Neural progenitor cell (in vitro differentiated cells): ENCODE measurements at regions not wholly inside any gene's neighbourhood (a gene's known extent, or its start where the extent isn't known, plus 50 kb on each side); places are given as distances from the start of the nearest gene placed in this dataset.

Source experiments
- DNase-seq: peaks from one replicate; pipeline ENCODE4 v3.0.0-alpha.2; 2016; ENCODE audit warnings: low spot score
- H2AFZ ChIP-seq: fragments of 200-600 bp; sonication (generic); replicated peaks from 2 replicates; pipeline ENCODE4 v1.6.1; 2016; ENCODE audit warnings: antibody characterized with exemption
- H3F3A ChIP-seq: fragments of 200-600 bp; sonication (generic); 2 replicates; pipeline ENCODE4 v1.6.1; 2016; ENCODE audit warnings: antibody characterized with exemption, low read depth
- H3K27ac ChIP-seq: fragments of 200-600 bp; sonication (generic); 2 replicates; pipeline ENCODE4 v1.5.1; 2016; ENCODE audit warnings: mild to moderate bottlenecking
- H3K27me3 ChIP-seq: fragments of 200-600 bp; sonication (generic); 2 replicates; pipeline ENCODE4 v1.6.1; 2016; ENCODE audit warnings: mild to moderate bottlenecking, moderate library complexity
- H3K36me3 ChIP-seq: fragments of 200-600 bp; sonication (generic); 2 replicates; pipeline ENCODE4 v1.5.1; 2016
- H3K4me1 ChIP-seq: fragments of 200-600 bp; sonication (generic); 2 replicates; pipeline ENCODE4 v1.6.1; 2016; ENCODE audit warnings: mixed run types
- H3K4me2 ChIP-seq: fragments of 200-600 bp; sonication (generic); 2 replicates; pipeline ENCODE4 v1.6.1; 2016
- H3K4me3 ChIP-seq: fragments of 200-600 bp; sonication (generic); 2 replicates; pipeline ENCODE4 v1.5.1; 2016
- H3K79me2 ChIP-seq: fragments of 200-600 bp; sonication (generic); 2 replicates; pipeline ENCODE4 v1.6.1; 2016; ENCODE audit warnings: low read depth
- H3K9ac ChIP-seq: fragments of 200-600 bp; sonication (generic); 2 replicates; pipeline ENCODE4 v1.6.1; 2016
- H3K9me3 ChIP-seq: fragments of 200-600 bp; sonication (generic); 2 replicates; pipeline ENCODE4 v1.5.1; 2016; ENCODE audit warnings: low read depth
- H4K20me1 ChIP-seq: fragments of 200-600 bp; sonication (generic); 2 replicates; pipeline ENCODE4 v1.6.1; 2016; ENCODE audit warnings: low read depth
- H3K27ac Mint-ChIP-seq: 3 replicates; pipeline ENCODE4 v1.8.0; 2021; ENCODE audit warnings: mixed read lengths
- H3K27me3 Mint-ChIP-seq: 2 replicates; pipeline ENCODE4 v1.8.0; 2022; ENCODE audit warnings: low read depth, mild to moderate bottlenecking, inconsistent platforms, moderate library complexity, mixed read lengths; ENCODE audit not compliant: insufficient read depth
- H3K36me3 Mint-ChIP-seq: 3 replicates; pipeline ENCODE4 v1.8.0; 2021; ENCODE audit warnings: mixed read lengths
- H3K4me1 Mint-ChIP-seq: 3 replicates; pipeline ENCODE4 v1.8.0; 2021; ENCODE audit warnings: mixed read lengths
- H3K4me3 Mint-ChIP-seq: 3 replicates; pipeline ENCODE4 v1.8.0; 2021; ENCODE audit warnings: mild to moderate bottlenecking, moderate library complexity, mixed read lengths
- H3K9me3 Mint-ChIP-seq: 3 replicates; pipeline ENCODE4 v1.8.0; 2020; ENCODE audit warnings: mixed read lengths
- EZH2 ChIP-seq: fragments of 200-600 bp; sonication (generic); IDR thresholded peaks from 2 replicates; pipeline ENCODE4 v1.6.1; 2017; ENCODE audit warnings: antibody characterized with exemption, mild to moderate bottlenecking, moderate library complexity
- EZH2phosphoT487 ChIP-seq: fragments of 200-600 bp; sonication (generic); IDR thresholded peaks from 2 replicates; pipeline ENCODE4 v1.6.1; 2017; ENCODE audit warnings: antibody characterized with exemption
- TF ChIP-seq, protein P1 (sequence below): fragments of 200-600 bp; sonication (generic); IDR thresholded peaks from 2 replicates; pipeline ENCODE4 v1.5.1; 2017; ENCODE audit warnings: antibody characterized with exemption, mild to moderate bottlenecking

DNA sequence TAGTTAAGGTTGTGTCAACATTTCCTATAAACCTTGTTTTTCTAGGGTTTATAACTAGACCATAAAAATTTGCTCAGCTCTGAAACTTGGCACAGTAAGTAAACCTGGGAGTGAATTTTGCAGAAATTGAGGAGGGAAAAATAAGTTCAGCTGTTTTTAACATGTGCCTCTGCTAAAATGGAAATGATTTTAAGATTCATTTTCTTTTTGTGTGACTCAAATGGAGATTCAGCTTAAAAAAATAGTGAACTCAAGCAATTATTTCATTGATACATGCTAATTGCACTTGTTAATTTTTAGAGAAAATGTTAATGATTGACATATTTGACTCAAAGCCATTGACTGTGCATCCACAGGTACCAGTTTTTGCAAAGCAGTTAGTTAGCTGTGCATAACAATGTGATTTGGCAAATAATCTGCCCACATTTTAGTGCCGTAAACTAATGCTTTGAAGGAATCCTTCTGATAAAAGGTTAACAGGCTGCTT lies 68.5 kb upstream of the ZNF438 start:
- Histone ChIP-seq H3K9ac (no peak overlapping the region), H3K36me3 (no peaks in the 10 kb centered on the region), H3K4me1 (peaks cover 39% of the 10 kb centered on the region), H3F3A (no peaks in the 10 kb centered on the region), H3K27me3 (no peaks in the 10 kb centered on the region), H4K20me1 (no peaks in the 10 kb centered on the region), H3K9me3 (no peaks in the 10 kb centered on the region), H2AFZ (no peak overlapping the region), H3K4me2 (no peak overlapping the region), H3K27ac (no peak overlapping the region), H3K4me3 (no peak overlapping the region), H3K79me2 (no peaks in the 10 kb centered on the region)
- no peak overlapping the region for H3K27ac Mint-ChIP-seq
- TF ChIP-seq EZH2phosphoT487, result no peak
- TF ChIP-seq, protein P1, sequence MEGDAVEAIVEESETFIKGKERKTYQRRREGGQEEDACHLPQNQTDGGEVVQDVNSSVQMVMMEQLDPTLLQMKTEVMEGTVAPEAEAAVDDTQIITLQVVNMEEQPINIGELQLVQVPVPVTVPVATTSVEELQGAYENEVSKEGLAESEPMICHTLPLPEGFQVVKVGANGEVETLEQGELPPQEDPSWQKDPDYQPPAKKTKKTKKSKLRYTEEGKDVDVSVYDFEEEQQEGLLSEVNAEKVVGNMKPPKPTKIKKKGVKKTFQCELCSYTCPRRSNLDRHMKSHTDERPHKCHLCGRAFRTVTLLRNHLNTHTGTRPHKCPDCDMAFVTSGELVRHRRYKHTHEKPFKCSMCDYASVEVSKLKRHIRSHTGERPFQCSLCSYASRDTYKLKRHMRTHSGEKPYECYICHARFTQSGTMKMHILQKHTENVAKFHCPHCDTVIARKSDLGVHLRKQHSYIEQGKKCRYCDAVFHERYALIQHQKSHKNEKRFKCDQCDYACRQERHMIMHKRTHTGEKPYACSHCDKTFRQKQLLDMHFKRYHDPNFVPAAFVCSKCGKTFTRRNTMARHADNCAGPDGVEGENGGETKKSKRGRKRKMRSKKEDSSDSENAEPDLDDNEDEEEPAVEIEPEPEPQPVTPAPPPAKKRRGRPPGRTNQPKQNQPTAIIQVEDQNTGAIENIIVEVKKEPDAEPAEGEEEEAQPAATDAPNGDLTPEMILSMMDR, result no peak
- no peak for TF ChIP-seq EZH2
- H3K36me3 Mint-ChIP-seq, result no peaks in the 10 kb centered on the region
- DNase-seq, result no peak
- H3K9me3 Mint-ChIP-seq, result no peaks in the 10 kb centered on the region
- H3K27me3 Mint-ChIP-seq, result no peaks in the 10 kb centered on the region
- H3K4me3 Mint-ChIP-seq, result no peak overlapping the region
- peaks cover 9% of the 10 kb centered on the region for H3K4me1 Mint-ChIP-seq

DNA sequence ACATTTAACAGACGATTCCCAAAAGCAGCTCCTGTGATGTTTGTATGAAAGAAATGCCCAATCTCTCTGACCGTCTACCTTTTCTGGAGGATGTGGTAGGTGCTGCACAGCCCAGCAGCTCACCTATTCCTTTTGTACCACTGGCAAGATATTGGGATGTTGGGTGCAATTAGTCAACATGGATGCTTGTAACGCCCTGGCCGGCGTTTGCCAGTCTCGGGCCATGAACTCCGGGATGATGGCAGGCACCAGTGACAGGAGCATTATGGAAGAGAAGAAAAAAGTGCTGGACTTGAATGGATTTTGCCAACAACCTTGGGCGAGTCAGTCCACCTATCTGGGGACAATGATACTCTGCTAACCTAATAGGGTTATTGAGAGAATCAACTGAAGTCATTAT lies 69.0 kb upstream of the ZNF438 start:
- peaks cover 11% of the 10 kb centered on the region for H3K4me1 Mint-ChIP-seq
- peaks cover 3% of the 10 kb centered on the region for H3F3A ChIP-seq
- no peaks in the 10 kb centered on the region for H3K79me2 ChIP-seq
- no peak overlapping the region for H3K4me2 ChIP-seq
- no peaks in the 10 kb centered on the region for H3K36me3 Mint-ChIP-seq
- peaks cover 43% of the 10 kb centered on the region for H3K4me1 ChIP-seq
- H3K27ac ChIP-seq, result no peak overlapping the region
- H3K27me3 ChIP-seq, result no peaks in the 10 kb centered on the region
- no peak overlapping the region for H3K9ac ChIP-seq
- no peak for DNase-seq
- no peaks in the 10 kb centered on the region for H3K27me3 Mint-ChIP-seq
- no peaks in the 10 kb centered on the region for H3K9me3 ChIP-seq
- no peaks in the 10 kb centered on the region for H4K20me1 ChIP-seq
- H2AFZ ChIP-seq, result no peak overlapping the region
- no peaks in the 10 kb centered on the region for H3K36me3 ChIP-seq
- no peak overlapping the region for H3K27ac Mint-ChIP-seq
- H3K4me3 Mint-ChIP-seq, result no peak overlapping the region
- H3K9me3 Mint-ChIP-seq, result no peaks in the 10 kb centered on the region
- H3K4me3 ChIP-seq, result no peak overlapping the region
- TF ChIP-seq EZH2phosphoT487 (no peak), EZH2 (no peak)
- TF ChIP-seq, protein P1, result no peak

DNA sequence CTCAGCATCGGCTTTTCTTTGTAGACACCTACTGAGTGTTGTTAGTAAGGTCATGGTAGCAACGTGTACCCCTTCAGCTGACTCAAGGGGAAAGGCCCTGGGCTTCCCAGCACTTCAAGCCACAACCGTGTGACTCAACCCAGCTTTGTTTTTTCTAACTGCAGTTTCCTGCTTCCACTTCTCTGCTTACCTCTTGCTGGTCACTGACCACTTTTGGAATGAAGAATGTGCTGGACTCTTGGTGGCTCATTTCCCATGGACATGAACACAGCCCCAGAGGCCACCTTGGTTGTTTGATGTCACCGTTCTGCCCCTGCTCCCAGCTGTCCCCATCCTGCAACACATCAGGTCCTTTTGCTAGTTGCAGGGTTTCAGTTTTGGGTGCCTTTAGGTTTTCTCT lies 69.5 kb upstream of the ZNF438 start:
- H3K36me3 Mint-ChIP-seq, result no peaks in the 10 kb centered on the region
- H3K27ac Mint-ChIP-seq, result no peak overlapping the region
- TF ChIP-seq EZH2phosphoT487 (no peak), EZH2 (no peak)
- TF ChIP-seq, protein P1, result no peak
- Histone ChIP-seq H3K9me3 (no peaks in the 10 kb centered on the region), H3F3A (peaks cover 6% of the 10 kb centered on the region), H3K27me3 (no peaks in the 10 kb centered on the region), H3K9ac (no peak overlapping the region), H4K20me1 (no peaks in the 10 kb centered on the region), H3K4me2 (no peak overlapping the region), H2AFZ (no peak overlapping the region), H3K27ac (no peak overlapping the region), H3K4me3 (no peak overlapping the region), H3K4me1 (peaks cover 43% of the 10 kb centered on the region), H3K36me3 (no peaks in the 10 kb centered on the region), H3K79me2 (no peaks in the 10 kb centered on the region)
- H3K9me3 Mint-ChIP-seq, result no peaks in the 10 kb centered on the region
- no peak overlapping the region for H3K4me3 Mint-ChIP-seq
- peaks cover 13% of the 10 kb centered on the region for H3K4me1 Mint-ChIP-seq
- no peaks in the 10 kb centered on the region for H3K27me3 Mint-ChIP-seq
- DNase-seq, result no peak
